Naive thymus-derived CD4-positive, alpha-beta T cell (primary cell): ENCODE measurements at regions not wholly inside any gene's neighbourhood (a gene's known extent, or its start where the extent isn't known, plus 50 kb on each side); places are given as distances from the start of the nearest gene placed in this dataset.

Source experiments
- ATAC-seq: fragments of 150-1000 bp; cut with Tn5 transposase; 2 replicates; pipeline ENCODE4 v1.10.0; 2021; ENCODE audit warnings: mild to moderate bottlenecking, moderate library complexity
- CTCF ChIA-PET: fragments of 350-600 bp; sonication (Branson Sonifier 250); formaldehyde crosslinking; loops from one replicate; lab custom pipeline; 2021; ENCODE audit warnings: antibody characterized with exemption; lab: Charles Lee
- POLR2A ChIA-PET: fragments of 350-600 bp; sonication (Branson Sonifier 250); formaldehyde crosslinking; loops from one replicate; lab custom pipeline; 2021; ENCODE audit warnings: antibody characterized with exemption, inconsistent platforms; lab: Charles Lee
- DNase-seq, 9 donors: peaks; one replicate each; pipeline versions ENCODE4 v3.0.0 to v3.0.0-alpha.2; 2020 to 2022; ENCODE audit warnings: mixed read lengths in 1 of 9
- H3K27ac ChIP-seq: one replicate; pipeline ENCODE4 v1.7.0; 2013; ENCODE audit warnings: mild to moderate bottlenecking, low read depth, low read length, moderate library complexity
- H3K27me3 ChIP-seq, 2 donors: one replicate each; pipeline ENCODE4 v1.7.0; 2013; ENCODE audit warnings: low read length in 2 of 2, mild to moderate bottlenecking in 2 of 2, moderate library complexity in 2 of 2; ENCODE audit not compliant: control insufficient read depth in 2 of 2, insufficient read depth in 2 of 2
- H3K36me3 ChIP-seq, 3 experiments: 1 replicate in 2 of 3; 2 replicates in 1 of 3; pipeline ENCODE4 v1.7.0; 2013; ENCODE audit warnings: low read length in 3 of 3, mild to moderate bottlenecking in 3 of 3, moderate library complexity in 1 of 3; ENCODE audit not compliant: insufficient read depth in 3 of 3, control insufficient read depth in 2 of 3
- H3K4me1 ChIP-seq, 2 donors: one replicate each; pipeline ENCODE4 v1.7.0; 2013; ENCODE audit warnings: low read length in 2 of 2, mild to moderate bottlenecking in 2 of 2, moderate library complexity in 1 of 2; ENCODE audit not compliant: control insufficient read depth in 2 of 2, insufficient read depth in 2 of 2
- H3K4me3 ChIP-seq: 2 replicates; pipeline ENCODE4 v1.7.0; 2013; ENCODE audit warnings: mild to moderate bottlenecking, low read length
- H3K9me3 ChIP-seq, 3 experiments: 1 replicate in 2 of 3; 2 replicates in 1 of 3; pipeline ENCODE4 v1.7.0; 2013; ENCODE audit warnings: low read length in 3 of 3; ENCODE audit not compliant: control insufficient read depth in 2 of 3
- H3K27ac Mint-ChIP-seq, 9 donors: one replicate each; pipeline ENCODE4 v1.8.0; 2020 to 2022; ENCODE audit warnings: mixed read lengths in 9 of 9, mild to moderate bottlenecking in 8 of 9, moderate library complexity in 5 of 9, inconsistent platforms in 2 of 9
- H3K27me3 Mint-ChIP-seq, 5 donors: one replicate each; pipeline ENCODE4 v1.8.0; 2021 to 2022; ENCODE audit warnings: mixed read lengths in 5 of 5, mild to moderate bottlenecking in 1 of 5
- H3K36me3 Mint-ChIP-seq, 5 donors: one replicate each; pipeline ENCODE4 v1.8.0; 2020 to 2022; ENCODE audit warnings: mixed read lengths in 5 of 5, mild to moderate bottlenecking in 3 of 5, inconsistent platforms in 1 of 5
- H3K4me1 Mint-ChIP-seq, 7 donors: one replicate each; pipeline ENCODE4 v1.8.0; 2020 to 2022; ENCODE audit warnings: mixed read lengths in 7 of 7, mild to moderate bottlenecking in 3 of 7, inconsistent platforms in 1 of 7
- H3K4me3 Mint-ChIP-seq, 10 donors: one replicate each; pipeline ENCODE4 v1.8.0; 2020 to 2022; ENCODE audit warnings: mild to moderate bottlenecking in 10 of 10, mixed read lengths in 10 of 10, moderate library complexity in 6 of 10, inconsistent platforms in 2 of 10
- H3K9me3 Mint-ChIP-seq, 11 donors: one replicate each; pipeline ENCODE4 v1.8.0; 2020 to 2022; ENCODE audit warnings: mixed read lengths in 11 of 11, mild to moderate bottlenecking in 4 of 11, inconsistent platforms in 1 of 11, moderate library complexity in 1 of 11
- intact Hi-C, 2 donors: fragments of 100-400 bp; cut with micrococcal nuclease; formaldehyde crosslinking; loops; one replicate each; pipeline ENCODE4 v1.15.1; 2023

GRCh38 chr18:1481577-1481976 lies 576.9 kb downstream of the ADCYAP1 start:
- Mint-ChIP-seq H3K27me3 (no peaks in the 10 kb centered on the region), H3K4me3 (no peak overlapping the region), H3K36me3 (no peaks in the 10 kb centered on the region), H3K27ac (no peak overlapping the region), H3K9me3 (peaks cover 0 to 9% (median 0%) of the 10 kb centered on the region in 11 donors), H3K4me1 (no peaks in the 10 kb centered on the region)
- DNase-seq (no peak), ATAC-seq (no peak)
- ChIA-PET CTCF (no interaction called here), POLR2A (no interaction called here)
- H3K9me3 ChIP-seq = no peaks in the 10 kb centered on the region
- no peaks in the 10 kb centered on the region for H3K36me3 ChIP-seq
- no peaks in the 10 kb centered on the region for H3K27me3 ChIP-seq
- no peaks in the 10 kb centered on the region for H3K4me1 ChIP-seq
- intact Hi-C loops = no loop called here
- no peak overlapping the region for H3K4me3 ChIP-seq
- H3K27ac ChIP-seq = no peak overlapping the region

GRCh38 chr18:1483385-1483784 lies 578.7 kb downstream of the ADCYAP1 start:
- Histone ChIP-seq H3K9me3 (no peaks in the 10 kb centered on the region), H3K27me3 (no peaks in the 10 kb centered on the region), H3K4me3 (no peak overlapping the region), H3K27ac (no peak overlapping the region), H3K4me1 (no peaks in the 10 kb centered on the region), H3K36me3 (no peaks in the 10 kb centered on the region)
- Mint-ChIP-seq H3K4me3 (no peak overlapping the region), H3K36me3 (no peaks in the 10 kb centered on the region), H3K4me1 (no peaks in the 10 kb centered on the region), H3K27me3 (no peaks in the 10 kb centered on the region), H3K9me3 (peaks cover 0 to 9% (median 0%) of the 10 kb centered on the region in 11 donors), H3K27ac (no peak overlapping the region)
- POLR2A ChIA-PET = no interaction called here
- DNase-seq = no peak
- CTCF ChIA-PET = no interaction called here
- ATAC-seq = no peak
- intact Hi-C loops = no loop called here

- Histone ChIP-seq H3K4me3 (no peak overlapping the region), H3K27me3 (no peaks in the 10 kb centered on the region), H3K27ac (no peak overlapping the region), H3K36me3 (no peaks in the 10 kb centered on the region), H3K9me3 (no peaks in the 10 kb centered on the region), H3K4me1 (no peaks in the 10 kb centered on the region)
- POLR2A ChIA-PET = no interaction called here
- CTCF ChIA-PET = no interaction called here
- no peaks in the 10 kb centered on the region for H3K36me3 Mint-ChIP-seq
- H3K27ac Mint-ChIP-seq = peak overlapping the region in 1 of 9 donors; percentile 0
- H3K9me3 Mint-ChIP-seq = peaks cover 0 to 13% (median 4%) of the 10 kb centered on the region in 11 donors
- no peak for ATAC-seq
- intact Hi-C loops = no loop called here
- H3K4me3 Mint-ChIP-seq = no peak overlapping the region
- no peaks in the 10 kb centered on the region for H3K27me3 Mint-ChIP-seq
- H3K4me1 Mint-ChIP-seq = no peaks in the 10 kb centered on the region
- no peak for DNase-seq
These were observed 582.8 kb downstream of the ADCYAP1 start for GRCh38 chr18:1487457-1487856.

- Histone ChIP-seq H3K36me3 (no peaks in the 10 kb centered on the region), H3K4me3 (no peak overlapping the region), H3K9me3 (no peaks in the 10 kb centered on the region), H3K27me3 (no peaks in the 10 kb centered on the region), H3K4me1 (no peaks in the 10 kb centered on the region), H3K27ac (no peak overlapping the region)
- ChIA-PET POLR2A (no interaction called here), CTCF (no interaction called here)
- Mint-ChIP-seq H3K27me3 (no peaks in the 10 kb centered on the region), H3K4me1 (no peaks in the 10 kb centered on the region), H3K27ac (no peak overlapping the region), H3K36me3 (no peaks in the 10 kb centered on the region), H3K9me3 (peaks cover 0 to 16% (median 4%) of the 10 kb centered on the region in 11 donors), H3K4me3 (no peak overlapping the region)
- intact Hi-C loops = no loop called here
- DNase-seq = no peak
- ATAC-seq = no peak
These were observed 583.7 kb downstream of the ADCYAP1 start for GRCh38 chr18:1488394-1488793.

GRCh38 chr18:1488957-1489356 lies 584.3 kb downstream of the ADCYAP1 start:
- Mint-ChIP-seq H3K4me1 (no peaks in the 10 kb centered on the region), H3K4me3 (no peak overlapping the region), H3K27ac (no peak overlapping the region), H3K36me3 (no peaks in the 10 kb centered on the region), H3K27me3 (no peaks in the 10 kb centered on the region), H3K9me3 (peaks cover 0 to 17% (median 4%) of the 10 kb centered on the region in 11 donors)
- Histone ChIP-seq H3K36me3 (no peaks in the 10 kb centered on the region), H3K4me3 (no peak overlapping the region), H3K4me1 (no peaks in the 10 kb centered on the region), H3K27ac (no peak overlapping the region), H3K9me3 (no peaks in the 10 kb centered on the region), H3K27me3 (no peaks in the 10 kb centered on the region)
- intact Hi-C loops = no loop called here
- no peak for DNase-seq
- POLR2A ChIA-PET = no interaction called here
- CTCF ChIA-PET = no interaction called here
- no peak for ATAC-seq

GRCh38 chr18:1495387-1495786 lies 590.7 kb downstream of the ADCYAP1 start:
- no peaks in the 10 kb centered on the region for H3K27me3 ChIP-seq
- ChIA-PET POLR2A (no interaction called here), CTCF (no interaction called here)
- no peak overlapping the region for H3K4me3 ChIP-seq
- H3K9me3 ChIP-seq = no peaks in the 10 kb centered on the region
- DNase-seq (no peak), ATAC-seq (no peak)
- Mint-ChIP-seq H3K36me3 (peaks cover 0 to 4% (median 0%) of the 10 kb centered on the region in 5 donors), H3K27me3 (no peaks in the 10 kb centered on the region), H3K27ac (no peak overlapping the region), H3K9me3 (peaks cover 3 to 37% (median 12%) of the 10 kb centered on the region in 11 donors), H3K4me3 (no peak overlapping the region), H3K4me1 (no peaks in the 10 kb centered on the region)
- no peaks in the 10 kb centered on the region for H3K4me1 ChIP-seq
- intact Hi-C loops = no loop called here
- H3K27ac ChIP-seq = no peak overlapping the region
- H3K36me3 ChIP-seq = no peaks in the 10 kb centered on the region

- Mint-ChIP-seq H3K9me3 (peaks cover 3 to 37% (median 12%) of the 10 kb centered on the region in 11 donors), H3K27me3 (no peaks in the 10 kb centered on the region), H3K27ac (no peak overlapping the region), H3K4me1 (no peaks in the 10 kb centered on the region), H3K36me3 (peaks cover 0 to 4% (median 0%) of the 10 kb centered on the region in 5 donors), H3K4me3 (no peak overlapping the region)
- Histone ChIP-seq H3K36me3 (no peaks in the 10 kb centered on the region), H3K27ac (no peak overlapping the region), H3K4me3 (no peak overlapping the region), H3K27me3 (no peaks in the 10 kb centered on the region), H3K9me3 (no peaks in the 10 kb centered on the region), H3K4me1 (no peaks in the 10 kb centered on the region)
- intact Hi-C loops = no loop called here
- ATAC-seq (no peak), DNase-seq (no peak)
- POLR2A ChIA-PET = no interaction called here
- CTCF ChIA-PET = no interaction called here
These were observed 591.4 kb downstream of the ADCYAP1 start for GRCh38 chr18:1496096-1496495.
